ENCODE measurements at regions not wholly inside any gene's neighbourhood (a gene's known extent, or its start where the extent isn't known, plus 50 kb on each side); places are given as distances from the start of the nearest gene placed in this dataset.

DNA sequence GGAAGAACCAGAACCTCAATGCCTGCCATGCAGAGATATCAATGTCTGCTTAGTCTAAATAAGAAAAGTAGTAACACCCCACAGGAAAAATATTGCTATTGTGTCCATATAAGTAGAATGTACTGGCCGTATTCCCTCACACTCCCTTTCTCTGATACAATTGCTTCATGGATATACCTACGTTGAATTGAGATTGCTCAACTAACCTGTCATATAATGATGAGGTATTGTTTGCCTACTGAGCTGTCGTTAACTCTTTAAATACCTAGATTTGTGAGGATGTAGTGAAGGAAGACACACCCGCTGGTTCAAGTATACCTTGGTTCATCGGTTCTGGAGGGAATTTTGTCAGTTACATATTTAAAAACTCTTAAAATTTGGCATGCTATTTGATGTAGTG lies 480.7 kb upstream of the TCF4 start:
- TF ChIP-seq ZNF707 (tag by site-specific recombination; IDR thresholded peaks at IDR 0.05) (no peak), ZFP37 (tag by site-specific recombination; IDR thresholded peaks at IDR 0.05) (no peak), REPIN1 (tag by site-specific recombination; IDR thresholded peaks at IDR 0.05; ENCODE audit: low read depth) (no peak), ZNF114 (tag by site-specific recombination; IDR thresholded peaks at IDR 0.05) (no peak), ZNF404 (tag by site-specific recombination; IDR thresholded peaks at IDR 0.05) (no peak), ZNF184 (tag by site-specific recombination; IDR thresholded peaks at IDR 0.05) (no peak)
- TF ChIP-seq, protein P1, sequence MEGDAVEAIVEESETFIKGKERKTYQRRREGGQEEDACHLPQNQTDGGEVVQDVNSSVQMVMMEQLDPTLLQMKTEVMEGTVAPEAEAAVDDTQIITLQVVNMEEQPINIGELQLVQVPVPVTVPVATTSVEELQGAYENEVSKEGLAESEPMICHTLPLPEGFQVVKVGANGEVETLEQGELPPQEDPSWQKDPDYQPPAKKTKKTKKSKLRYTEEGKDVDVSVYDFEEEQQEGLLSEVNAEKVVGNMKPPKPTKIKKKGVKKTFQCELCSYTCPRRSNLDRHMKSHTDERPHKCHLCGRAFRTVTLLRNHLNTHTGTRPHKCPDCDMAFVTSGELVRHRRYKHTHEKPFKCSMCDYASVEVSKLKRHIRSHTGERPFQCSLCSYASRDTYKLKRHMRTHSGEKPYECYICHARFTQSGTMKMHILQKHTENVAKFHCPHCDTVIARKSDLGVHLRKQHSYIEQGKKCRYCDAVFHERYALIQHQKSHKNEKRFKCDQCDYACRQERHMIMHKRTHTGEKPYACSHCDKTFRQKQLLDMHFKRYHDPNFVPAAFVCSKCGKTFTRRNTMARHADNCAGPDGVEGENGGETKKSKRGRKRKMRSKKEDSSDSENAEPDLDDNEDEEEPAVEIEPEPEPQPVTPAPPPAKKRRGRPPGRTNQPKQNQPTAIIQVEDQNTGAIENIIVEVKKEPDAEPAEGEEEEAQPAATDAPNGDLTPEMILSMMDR (tag by site-specific recombination; IDR thresholded peaks at IDR 0.05) = no peak
- TF ChIP-seq, protein P2, sequence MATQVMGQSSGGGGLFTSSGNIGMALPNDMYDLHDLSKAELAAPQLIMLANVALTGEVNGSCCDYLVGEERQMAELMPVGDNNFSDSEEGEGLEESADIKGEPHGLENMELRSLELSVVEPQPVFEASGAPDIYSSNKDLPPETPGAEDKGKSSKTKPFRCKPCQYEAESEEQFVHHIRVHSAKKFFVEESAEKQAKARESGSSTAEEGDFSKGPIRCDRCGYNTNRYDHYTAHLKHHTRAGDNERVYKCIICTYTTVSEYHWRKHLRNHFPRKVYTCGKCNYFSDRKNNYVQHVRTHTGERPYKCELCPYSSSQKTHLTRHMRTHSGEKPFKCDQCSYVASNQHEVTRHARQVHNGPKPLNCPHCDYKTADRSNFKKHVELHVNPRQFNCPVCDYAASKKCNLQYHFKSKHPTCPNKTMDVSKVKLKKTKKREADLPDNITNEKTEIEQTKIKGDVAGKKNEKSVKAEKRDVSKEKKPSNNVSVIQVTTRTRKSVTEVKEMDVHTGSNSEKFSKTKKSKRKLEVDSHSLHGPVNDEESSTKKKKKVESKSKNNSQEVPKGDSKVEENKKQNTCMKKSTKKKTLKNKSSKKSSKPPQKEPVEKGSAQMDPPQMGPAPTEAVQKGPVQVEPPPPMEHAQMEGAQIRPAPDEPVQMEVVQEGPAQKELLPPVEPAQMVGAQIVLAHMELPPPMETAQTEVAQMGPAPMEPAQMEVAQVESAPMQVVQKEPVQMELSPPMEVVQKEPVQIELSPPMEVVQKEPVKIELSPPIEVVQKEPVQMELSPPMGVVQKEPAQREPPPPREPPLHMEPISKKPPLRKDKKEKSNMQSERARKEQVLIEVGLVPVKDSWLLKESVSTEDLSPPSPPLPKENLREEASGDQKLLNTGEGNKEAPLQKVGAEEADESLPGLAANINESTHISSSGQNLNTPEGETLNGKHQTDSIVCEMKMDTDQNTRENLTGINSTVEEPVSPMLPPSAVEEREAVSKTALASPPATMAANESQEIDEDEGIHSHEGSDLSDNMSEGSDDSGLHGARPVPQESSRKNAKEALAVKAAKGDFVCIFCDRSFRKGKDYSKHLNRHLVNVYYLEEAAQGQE (tag by site-specific recombination; IDR thresholded peaks at IDR 0.05) = no peak
